Fibroblast of lung (primary cell): ENCODE measurements at regions not wholly inside any gene's neighbourhood (a gene's known extent, or its start where the extent isn't known, plus 50 kb on each side); places are given as distances from the start of the nearest gene placed in this dataset.

ENCODE experiments used
- EZH2 ChIP-seq: IDR thresholded peaks from 2 replicates; pipeline ENCODE4 v1.5.1; 2012; ENCODE audit warnings: low read length, control low read depth, mild to moderate bottlenecking; ENCODE audit errors: missing control alignments
- TF ChIP-seq, protein P1 (sequence below), 2 donors: IDR thresholded peaks in 1 of 2; conservative IDR thresholded peaks in 1 of 2; 1 replicate in 1 of 2; 2 replicates in 1 of 2; pipeline ENCODE4 v1.5.1; 2011 to 2012; ENCODE audit warnings: low read length in 2 of 2, control low read depth in 1 of 2, inconsistent platforms in 1 of 2, low read depth in 1 of 2, mild to moderate bottlenecking in 1 of 2

DNA sequence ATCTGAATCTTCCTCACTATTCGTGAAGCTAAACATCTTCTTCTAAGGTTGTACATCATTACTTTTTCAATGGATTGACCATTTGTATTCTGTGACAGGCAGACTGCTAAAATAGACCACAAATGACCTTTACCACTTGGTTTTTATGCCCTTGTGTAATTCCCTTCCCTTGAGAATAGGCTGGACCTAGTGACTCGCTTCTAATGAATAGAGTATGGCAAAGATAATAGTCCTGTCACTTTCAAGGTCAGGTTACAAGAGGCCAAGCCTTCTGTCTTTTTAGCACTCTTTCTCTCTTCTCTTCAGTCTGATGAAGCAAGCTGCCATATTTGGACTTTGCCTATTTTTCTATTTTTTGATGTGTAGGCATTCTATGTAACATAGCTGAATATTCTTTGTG lies 492.9 kb downstream of the SOX6 start:
- TF ChIP-seq, protein P1, sequence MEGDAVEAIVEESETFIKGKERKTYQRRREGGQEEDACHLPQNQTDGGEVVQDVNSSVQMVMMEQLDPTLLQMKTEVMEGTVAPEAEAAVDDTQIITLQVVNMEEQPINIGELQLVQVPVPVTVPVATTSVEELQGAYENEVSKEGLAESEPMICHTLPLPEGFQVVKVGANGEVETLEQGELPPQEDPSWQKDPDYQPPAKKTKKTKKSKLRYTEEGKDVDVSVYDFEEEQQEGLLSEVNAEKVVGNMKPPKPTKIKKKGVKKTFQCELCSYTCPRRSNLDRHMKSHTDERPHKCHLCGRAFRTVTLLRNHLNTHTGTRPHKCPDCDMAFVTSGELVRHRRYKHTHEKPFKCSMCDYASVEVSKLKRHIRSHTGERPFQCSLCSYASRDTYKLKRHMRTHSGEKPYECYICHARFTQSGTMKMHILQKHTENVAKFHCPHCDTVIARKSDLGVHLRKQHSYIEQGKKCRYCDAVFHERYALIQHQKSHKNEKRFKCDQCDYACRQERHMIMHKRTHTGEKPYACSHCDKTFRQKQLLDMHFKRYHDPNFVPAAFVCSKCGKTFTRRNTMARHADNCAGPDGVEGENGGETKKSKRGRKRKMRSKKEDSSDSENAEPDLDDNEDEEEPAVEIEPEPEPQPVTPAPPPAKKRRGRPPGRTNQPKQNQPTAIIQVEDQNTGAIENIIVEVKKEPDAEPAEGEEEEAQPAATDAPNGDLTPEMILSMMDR (conservative IDR thresholded peaks at IDR 0.05 in 1 of 2, IDR thresholded peaks at IDR 0.05 in 1 of 2; ENCODE audit: low read depth in 1 of 2, low read length in 2 of 2): no peak
- TF ChIP-seq EZH2: no peak
